HCT116 (cell line): ENCODE measurements at regions not wholly inside any gene's neighbourhood (a gene's known extent, or its start where the extent isn't known, plus 50 kb on each side); places are given as distances from the start of the nearest gene placed in this dataset.

Experiments used
- ATAC-seq: fragments of 200-7000 bp; cut with Tn5 transposase; 2 replicates; pipeline ENCODE4 v1.9.1; 2020; ENCODE audit warnings: mild to moderate bottlenecking, moderate library complexity
- BruUV-seq: library from RNA; stranded (reverse); fragments of 400-500 nt; replicated peaks from 2 replicates; lab custom pipeline; 2021; lab: Mats Ljungman, UMichigan
- CTCF ChIA-PET: fragments of 300-600 bp; sonication (Branson Sonifier 250); formaldehyde crosslinking; loops from one replicate; lab custom pipeline; 2021; ENCODE audit warnings: antibody characterized with exemption; lab: Charles Lee
- POLR2A ChIA-PET: fragments of 300-600, 350-600 bp; sonication (Branson Sonifier 250); formaldehyde crosslinking; loops from one replicate; lab custom pipeline; 2021; ENCODE audit warnings: antibody characterized with exemption; lab: Charles Lee
- RAD21 ChIA-PET, 2 experiments: fragments of 300-600 bp; sonication (Branson Sonifier 250); formaldehyde crosslinking; loops; one replicate each; lab custom pipeline; 2023; ENCODE audit warnings: low total read pairs in 2 of 2; ENCODE audit not compliant: uncharacterized antibody in 2 of 2, unreplicated experiment in 2 of 2, low non-redundant PET in 1 of 2; lab: Charles Lee
- DNase-seq: peaks from one replicate; pipeline ENCODE4 v3.0.0-alpha.2; 2010; ENCODE audit warnings: low read depth, low spot score
- H2AFZ ChIP-seq: fragments of 200-600 bp; shearing (Covaris generic), sonication (generic); 2 replicates; pipeline ENCODE4 v1.6.1; 2017; ENCODE audit warnings: low read depth, mixed run types, mixed read lengths, antibody characterized with exemption, low read length; ENCODE audit not compliant: poor library complexity, severe bottlenecking
- H3K27ac ChIP-seq: 2 replicates; pipeline ENCODE4 v1.5.1; 2012; ENCODE audit warnings: low read depth, low read length
- H3K27me3 ChIP-seq: fragments of 200-600 bp; sonication (generic); 2 replicates; pipeline ENCODE4 v1.6.1; 2016; ENCODE audit warnings: mixed run types, low read length, mixed read lengths; ENCODE audit not compliant: insufficient read depth
- H3K36me3 ChIP-seq, 2 experiments: fragments of 200-500 bp in 1 of 2; fragments of 200-600 bp in 1 of 2; sonication (Bioruptor generic) in 1 of 2; sonication (generic) in 1 of 2; 2 replicates each; pipeline versions ENCODE4 v1.5.1 to v1.6.1; 2014 to 2016; ENCODE audit warnings: low read length in 2 of 2, inconsistent platforms in 1 of 2, mixed read lengths in 1 of 2, mixed run types in 1 of 2; ENCODE audit not compliant: insufficient read depth in 2 of 2, control insufficient read depth in 1 of 2
- H3K4me1 ChIP-seq, 2 experiments: fragments of 200-600 bp in 1 of 2; sonication (generic) in 1 of 2; 2 replicates each; pipeline versions ENCODE4 v1.5.1 to v1.6.1; 2012 to 2017; ENCODE audit warnings: low read length in 2 of 2, inconsistent platforms in 1 of 2, mild to moderate bottlenecking in 1 of 2, mixed read lengths in 1 of 2, mixed run types in 1 of 2, moderate library complexity in 1 of 2; ENCODE audit not compliant: insufficient read depth in 2 of 2, control insufficient read depth in 1 of 2
- H3K4me2 ChIP-seq: fragments of 200-600 bp; sonication (generic); 2 replicates; pipeline ENCODE4 v1.6.1; 2017; ENCODE audit warnings: mixed run types, low read length, mixed read lengths
- H3K4me3 ChIP-seq, 2 experiments: fragments of 200-600 bp in 1 of 2; sonication (generic) in 1 of 2; replicated peaks in 1 of 2; 2 replicates each; pipeline ENCODE4 v1.5.1; 2011 to 2016; ENCODE audit warnings: low read length in 2 of 2, control low read depth in 1 of 2, low read depth in 1 of 2, mild to moderate bottlenecking in 1 of 2, mixed read lengths in 1 of 2, mixed run types in 1 of 2
- H3K79me2 ChIP-seq: fragments of 200-600 bp; sonication (generic); 2 replicates; pipeline ENCODE4 v1.6.1; 2017; ENCODE audit warnings: mild to moderate bottlenecking, mixed run types, low read length, moderate library complexity, mixed read lengths; ENCODE audit not compliant: insufficient read depth
- H3K9ac ChIP-seq: fragments of 200-600 bp; sonication (generic); 2 replicates; pipeline ENCODE4 v1.6.1; 2016; ENCODE audit warnings: low read length, mixed read lengths
- H3K9me2 ChIP-seq: fragments of 200-600 bp; sonication (generic), shearing (Covaris generic); 2 replicates; pipeline ENCODE4 v1.6.1; 2017; ENCODE audit warnings: mixed run types, mild to moderate bottlenecking, moderate library complexity; ENCODE audit not compliant: insufficient read depth
- H3K9me3 ChIP-seq, 2 experiments: fragments of 200-500 bp in 1 of 2; fragments of 200-600 bp in 1 of 2; sonication (Bioruptor generic) in 1 of 2; sonication (generic) in 1 of 2; 2 replicates each; pipeline ENCODE4 v1.6.1; 2014 to 2017; ENCODE audit warnings: low read length in 2 of 2, mixed read lengths in 2 of 2, inconsistent platforms in 1 of 2, low read depth in 1 of 2, mild to moderate bottlenecking in 1 of 2, mixed run types in 1 of 2, moderate library complexity in 1 of 2; ENCODE audit not compliant: control insufficient read depth in 1 of 2, insufficient read depth in 1 of 2
- H4K20me1 ChIP-seq: fragments of 200-600 bp; sonication (generic), shearing (Covaris generic); 2 replicates; pipeline ENCODE4 v1.6.1; 2017; ENCODE audit warnings: mixed run types, mild to moderate bottlenecking, moderate library complexity; ENCODE audit not compliant: insufficient read depth
- CEBPB ChIP-seq: IDR thresholded peaks from 2 replicates; pipeline ENCODE4 v1.6.1; 2012; ENCODE audit warnings: low read depth
- FOSL1 ChIP-seq: IDR thresholded peaks from 2 replicates; pipeline ENCODE4 v1.6.1; 2012; ENCODE audit warnings: low read depth
- JUND ChIP-seq: IDR thresholded peaks from 2 replicates; pipeline ENCODE4 v1.6.1; 2012
- POLR2A ChIP-seq: IDR thresholded peaks from 2 replicates; pipeline ENCODE4 v1.7.0; 2011; ENCODE audit warnings: borderline replicate concordance; ENCODE audit not compliant: insufficient read depth, insufficient read length; ENCODE audit errors: extremely low read depth
- SIN3A ChIP-seq: IDR thresholded peaks from 2 replicates; pipeline ENCODE4 v1.6.1; 2012; ENCODE audit warnings: low read depth
- SRF ChIP-seq: IDR thresholded peaks from 2 replicates; pipeline ENCODE4 v1.6.1; 2012; ENCODE audit warnings: low read depth
- TCF7L2 ChIP-seq: IDR thresholded peaks from 2 replicates; pipeline ENCODE4 v1.7.0; 2011; ENCODE audit warnings: borderline replicate concordance, inconsistent platforms; ENCODE audit not compliant: insufficient read depth, insufficient read length; ENCODE audit errors: extremely low read depth
- YY1 ChIP-seq: IDR thresholded peaks from 2 replicates; pipeline ENCODE4 v1.6.1; 2011; ENCODE audit warnings: low read length, low read depth, moderate library complexity, mild to moderate bottlenecking; ENCODE audit not compliant: insufficient replicate concordance; ENCODE audit errors: extremely low read depth
- ZFX ChIP-seq: fragments of 450-650 bp; IDR thresholded peaks from 2 replicates; pipeline ENCODE4 v1.6.1; 2017
- intact Hi-C: fragments of 100-400 bp; cut with micrococcal nuclease; formaldehyde crosslinking; loops from 2 replicates; pipeline ENCODE4 v1.10.0; 2022
- TF ChIP-seq, protein P1 (sequence below): IDR thresholded peaks from 2 replicates; pipeline ENCODE4 v1.6.1; 2011; ENCODE audit warnings: mild to moderate bottlenecking, low read length, moderate library complexity; ENCODE audit not compliant: insufficient replicate concordance; ENCODE audit errors: extremely low read depth
- TF ChIP-seq, protein P2 (sequence below): IDR thresholded peaks from 2 replicates; pipeline ENCODE4 v1.6.1; 2012
- TF ChIP-seq, protein P3 (sequence below), 3 experiments: fragments of 200-600 bp in 1 of 3; sonication (generic) in 1 of 3; IDR thresholded peaks in 2 of 3; conservative IDR thresholded peaks in 1 of 3; 2 replicates each; pipeline ENCODE4 v1.5.1; 2012 to 2017; ENCODE audit warnings: low read depth in 2 of 3, low read length in 2 of 3, antibody characterized with exemption in 1 of 3, borderline replicate concordance in 1 of 3, control low read depth in 1 of 3, mild to moderate bottlenecking in 1 of 3, mixed read lengths in 1 of 3, mixed run types in 1 of 3, moderate library complexity in 1 of 3; ENCODE audit not compliant: insufficient read depth in 1 of 3

GRCh38 chr14:97916669-97917568 is 1119.7 kb downstream of the VRK1 start:
- no peaks in the 10 kb centered on the region for H3K27me3 ChIP-seq
- ChIA-PET POLR2A (no interaction called here), RAD21 (no interaction called here), CTCF (no interaction called here)
- intact Hi-C loops, result no loop called here
- H3K27ac ChIP-seq, result no peak overlapping the region
- no TSS peak for BruUV-seq
- H2AFZ ChIP-seq, result no peak overlapping the region
- H3K9ac ChIP-seq, result no peak overlapping the region
- H3K79me2 ChIP-seq, result no peaks in the 10 kb centered on the region
- H3K4me1 ChIP-seq, result no peaks in the 10 kb centered on the region
- H3K9me2 ChIP-seq, result no peaks in the 10 kb centered on the region
- no peak overlapping the region for H3K4me3 ChIP-seq
- ATAC-seq (no peak), DNase-seq (no peak)
- TF ChIP-seq CEBPB (no peak), JUND (no peak), SIN3A (no peak)
- TF ChIP-seq, protein P1, sequence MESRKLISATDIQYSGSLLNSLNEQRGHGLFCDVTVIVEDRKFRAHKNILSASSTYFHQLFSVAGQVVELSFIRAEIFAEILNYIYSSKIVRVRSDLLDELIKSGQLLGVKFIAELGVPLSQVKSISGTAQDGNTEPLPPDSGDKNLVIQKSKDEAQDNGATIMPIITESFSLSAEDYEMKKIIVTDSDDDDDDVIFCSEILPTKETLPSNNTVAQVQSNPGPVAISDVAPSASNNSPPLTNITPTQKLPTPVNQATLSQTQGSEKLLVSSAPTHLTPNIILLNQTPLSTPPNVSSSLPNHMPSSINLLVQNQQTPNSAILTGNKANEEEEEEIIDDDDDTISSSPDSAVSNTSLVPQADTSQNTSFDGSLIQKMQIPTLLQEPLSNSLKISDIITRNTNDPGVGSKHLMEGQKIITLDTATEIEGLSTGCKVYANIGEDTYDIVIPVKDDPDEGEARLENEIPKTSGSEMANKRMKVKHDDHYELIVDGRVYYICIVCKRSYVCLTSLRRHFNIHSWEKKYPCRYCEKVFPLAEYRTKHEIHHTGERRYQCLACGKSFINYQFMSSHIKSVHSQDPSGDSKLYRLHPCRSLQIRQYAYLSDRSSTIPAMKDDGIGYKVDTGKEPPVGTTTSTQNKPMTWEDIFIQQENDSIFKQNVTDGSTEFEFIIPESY, result no peak
- TF ChIP-seq, protein P2, sequence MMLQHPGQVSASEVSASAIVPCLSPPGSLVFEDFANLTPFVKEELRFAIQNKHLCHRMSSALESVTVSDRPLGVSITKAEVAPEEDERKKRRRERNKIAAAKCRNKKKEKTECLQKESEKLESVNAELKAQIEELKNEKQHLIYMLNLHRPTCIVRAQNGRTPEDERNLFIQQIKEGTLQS, result no peak
- H3K9me3 ChIP-seq, result no peaks in the 10 kb centered on the region
- H3K36me3 ChIP-seq, result no peaks in the 10 kb centered on the region
- no peaks in the 10 kb centered on the region for H4K20me1 ChIP-seq
- H3K4me2 ChIP-seq, result no peak overlapping the region

DNA sequence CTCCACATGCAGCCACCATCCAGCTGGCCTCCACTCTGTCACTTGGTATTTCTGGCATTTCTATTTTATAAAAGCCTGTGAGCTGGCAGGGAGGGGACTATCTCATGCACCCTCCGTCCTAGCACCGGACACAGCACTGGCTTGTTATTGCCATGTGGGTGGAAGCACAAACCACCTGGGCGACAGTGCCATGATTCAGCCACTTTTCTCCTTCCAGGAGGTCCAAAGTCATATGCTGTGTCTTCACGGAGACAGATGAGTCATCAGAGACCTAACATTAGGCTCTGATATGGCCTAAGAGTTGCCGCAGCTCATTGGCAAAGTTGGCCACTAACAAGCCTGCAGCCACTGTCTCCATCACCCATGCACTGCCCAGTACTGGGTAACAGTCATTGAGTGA is 1123.0 kb downstream of the VRK1 start:
- Histone ChIP-seq H3K27ac (no peak overlapping the region), H3K9ac (no peak overlapping the region), H3K4me3 (no peak overlapping the region), H3K4me1 (no peaks in the 10 kb centered on the region), H3K79me2 (no peaks in the 10 kb centered on the region), H3K9me3 (no peaks in the 10 kb centered on the region), H3K36me3 (no peaks in the 10 kb centered on the region), H3K27me3 (no peaks in the 10 kb centered on the region), H3K4me2 (no peak overlapping the region), H2AFZ (no peak overlapping the region), H3K9me2 (no peaks in the 10 kb centered on the region), H4K20me1 (no peaks in the 10 kb centered on the region)
- DNase-seq (no peak), ATAC-seq (no peak)
- intact Hi-C loops, result no loop called here
- ChIA-PET CTCF (no interaction called here), POLR2A (no interaction called here), RAD21 (no interaction called here)
- no TSS peak for BruUV-seq
- TF ChIP-seq YY1, result no peak
- no peak for TF ChIP-seq CEBPB
- TF ChIP-seq TCF7L2, result no peak
- no peak for TF ChIP-seq ZFX
- TF ChIP-seq POLR2A, result no peak
- no peak for TF ChIP-seq SRF
- no peak for TF ChIP-seq FOSL1
- no peak for TF ChIP-seq SIN3A
- TF ChIP-seq, protein P3, sequence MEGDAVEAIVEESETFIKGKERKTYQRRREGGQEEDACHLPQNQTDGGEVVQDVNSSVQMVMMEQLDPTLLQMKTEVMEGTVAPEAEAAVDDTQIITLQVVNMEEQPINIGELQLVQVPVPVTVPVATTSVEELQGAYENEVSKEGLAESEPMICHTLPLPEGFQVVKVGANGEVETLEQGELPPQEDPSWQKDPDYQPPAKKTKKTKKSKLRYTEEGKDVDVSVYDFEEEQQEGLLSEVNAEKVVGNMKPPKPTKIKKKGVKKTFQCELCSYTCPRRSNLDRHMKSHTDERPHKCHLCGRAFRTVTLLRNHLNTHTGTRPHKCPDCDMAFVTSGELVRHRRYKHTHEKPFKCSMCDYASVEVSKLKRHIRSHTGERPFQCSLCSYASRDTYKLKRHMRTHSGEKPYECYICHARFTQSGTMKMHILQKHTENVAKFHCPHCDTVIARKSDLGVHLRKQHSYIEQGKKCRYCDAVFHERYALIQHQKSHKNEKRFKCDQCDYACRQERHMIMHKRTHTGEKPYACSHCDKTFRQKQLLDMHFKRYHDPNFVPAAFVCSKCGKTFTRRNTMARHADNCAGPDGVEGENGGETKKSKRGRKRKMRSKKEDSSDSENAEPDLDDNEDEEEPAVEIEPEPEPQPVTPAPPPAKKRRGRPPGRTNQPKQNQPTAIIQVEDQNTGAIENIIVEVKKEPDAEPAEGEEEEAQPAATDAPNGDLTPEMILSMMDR (IDR thresholded peaks at IDR 0.05 in 2 of 3, conservative IDR thresholded peaks at IDR 0.05 in 1 of 3; ENCODE audit: borderline replicate concordance in 1 of 3, insufficient read depth in 1 of 3, low read depth in 2 of 3, low read length in 2 of 3), result no peak
- TF ChIP-seq, protein P1, result no peak
- TF ChIP-seq JUND, result no peak
